ENCODE measurements at regions not wholly inside any gene's neighbourhood (a gene's known extent, or its start where the extent isn't known, plus 50 kb on each side); places are given as distances from the start of the nearest gene placed in this dataset.

GRCh38 chr18:59813942-59814341 lies 85.9 kb upstream of the PMAIP1 start:
- Histone ChIP-seq H3K9me3 (peaks cover 0 to 3% (median 0%) of the 10 kb centered on the region in 3 donors), H3K27me3 (peaks cover 3% of the 10 kb centered on the region), H3K36me3 (no peaks in the 10 kb centered on the region), H3K27ac (no peak overlapping the region), H3K4me1 (no peaks in the 10 kb centered on the region), H3K4me3 (no peak overlapping the region)
- ATAC-seq = no peak
- WGBS, 2 donors (ENCODE audit: low coverage in 1 of 2) = 0% methylated on average over 1 of the region's 1 CpG; no CpG with 5 or more reads in 1 of the 2 donors
- no peak for TF ChIP-seq POLR2AphosphoS5 (IDR thresholded peaks at IDR 0.05)
- TF ChIP-seq, protein P1, sequence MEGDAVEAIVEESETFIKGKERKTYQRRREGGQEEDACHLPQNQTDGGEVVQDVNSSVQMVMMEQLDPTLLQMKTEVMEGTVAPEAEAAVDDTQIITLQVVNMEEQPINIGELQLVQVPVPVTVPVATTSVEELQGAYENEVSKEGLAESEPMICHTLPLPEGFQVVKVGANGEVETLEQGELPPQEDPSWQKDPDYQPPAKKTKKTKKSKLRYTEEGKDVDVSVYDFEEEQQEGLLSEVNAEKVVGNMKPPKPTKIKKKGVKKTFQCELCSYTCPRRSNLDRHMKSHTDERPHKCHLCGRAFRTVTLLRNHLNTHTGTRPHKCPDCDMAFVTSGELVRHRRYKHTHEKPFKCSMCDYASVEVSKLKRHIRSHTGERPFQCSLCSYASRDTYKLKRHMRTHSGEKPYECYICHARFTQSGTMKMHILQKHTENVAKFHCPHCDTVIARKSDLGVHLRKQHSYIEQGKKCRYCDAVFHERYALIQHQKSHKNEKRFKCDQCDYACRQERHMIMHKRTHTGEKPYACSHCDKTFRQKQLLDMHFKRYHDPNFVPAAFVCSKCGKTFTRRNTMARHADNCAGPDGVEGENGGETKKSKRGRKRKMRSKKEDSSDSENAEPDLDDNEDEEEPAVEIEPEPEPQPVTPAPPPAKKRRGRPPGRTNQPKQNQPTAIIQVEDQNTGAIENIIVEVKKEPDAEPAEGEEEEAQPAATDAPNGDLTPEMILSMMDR (IDR thresholded peaks at IDR 0.05) = no peak

GRCh38 chr18:59810735-59811520 lies 88.9 kb upstream of the PMAIP1 start:
- Histone ChIP-seq H3K4me3 (no peak overlapping the region), H3K9me3 (no peaks in the 10 kb centered on the region), H3K36me3 (no peaks in the 10 kb centered on the region), H3K4me1 (no peaks in the 10 kb centered on the region), H3K27ac (no peak overlapping the region), H3K27me3 (peaks cover 5% of the 10 kb centered on the region)
- ATAC-seq = no peak
- TF ChIP-seq POLR2A (IDR thresholded peaks at IDR 0.05) (no peak), POLR2AphosphoS5 (IDR thresholded peaks at IDR 0.05) (no peak), EP300 (IDR thresholded peaks at IDR 0.05) (no peak)
- TF ChIP-seq, protein P1 (IDR thresholded peaks at IDR 0.05) = no peak
- 0 to 25% methylated on average over 1 to 2 of the region's 2 CpGs for WGBS, 2 donors (ENCODE audit: low coverage in 1 of 2)

DNA sequence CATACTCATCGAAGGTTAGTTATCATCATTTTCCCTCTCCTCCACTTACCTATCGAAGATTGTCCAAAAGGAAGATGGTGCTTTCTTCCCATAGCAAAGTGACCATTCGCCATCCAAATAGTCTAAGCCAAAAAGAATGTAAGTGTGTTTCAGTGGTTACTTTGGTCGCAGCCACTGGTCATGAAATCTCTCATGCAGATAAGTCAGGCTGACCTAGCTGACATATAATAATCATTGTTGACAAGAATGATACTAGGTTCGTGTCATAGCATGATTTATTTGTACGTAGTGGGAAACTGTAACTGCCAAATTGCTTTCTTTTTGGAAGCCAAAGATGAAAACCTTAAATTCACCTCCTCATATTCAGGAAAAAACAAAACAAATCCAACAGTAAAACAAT lies 89.6 kb upstream of the PMAIP1 start:
- H3K4me1 ChIP-seq = no peaks in the 10 kb centered on the region
- ATAC-seq = no peak
- H3K27ac ChIP-seq = no peak overlapping the region
- H3K36me3 ChIP-seq = no peaks in the 10 kb centered on the region
- peaks cover 5% of the 10 kb centered on the region for H3K27me3 ChIP-seq
- H3K4me3 ChIP-seq = no peak overlapping the region
- WGBS, 2 donors (ENCODE audit: low coverage in 1 of 2) = 77 to 85% methylated on average over 6 of the region's 6 CpGs
- TF ChIP-seq POLR2AphosphoS5 (IDR thresholded peaks at IDR 0.05) = no peak
- no peak for TF ChIP-seq POLR2A (IDR thresholded peaks at IDR 0.05)
- no peak for TF ChIP-seq EP300 (IDR thresholded peaks at IDR 0.05)
- TF ChIP-seq, protein P1 (IDR thresholded peaks at IDR 0.05) = no peak
- H3K9me3 ChIP-seq = no peaks in the 10 kb centered on the region

DNA sequence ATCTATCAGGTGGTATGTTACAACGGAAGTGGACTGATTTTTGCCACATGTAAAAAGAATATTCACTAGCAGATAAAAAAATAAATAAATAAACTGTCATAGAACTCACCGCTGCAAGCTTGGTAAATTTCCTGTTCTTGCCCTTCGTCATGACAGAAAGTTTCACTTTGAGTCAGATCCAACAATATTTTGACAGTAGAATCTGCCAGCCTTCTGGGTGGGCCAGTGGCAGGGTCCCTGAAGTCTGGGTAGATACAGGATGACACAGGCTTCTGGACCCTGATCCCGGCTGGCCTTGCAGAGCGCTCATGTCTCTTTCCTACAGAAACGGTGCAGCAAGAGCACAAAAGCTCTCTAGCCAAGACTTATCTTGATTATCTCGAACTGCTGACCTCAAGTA lies 97.8 kb upstream of the PMAIP1 start:
- whole genome bisulfite sequencing, 2 donors (ENCODE audit: low coverage in 1 of 2) = 62 to 71% methylated on average over 2 to 4 of the region's 7 CpGs
- no peaks in the 10 kb centered on the region for H3K9me3 ChIP-seq
- H3K27ac ChIP-seq = no peak overlapping the region
- no peak for TF ChIP-seq EP300 (IDR thresholded peaks at IDR 0.05)
- TF ChIP-seq POLR2AphosphoS5 (IDR thresholded peaks at IDR 0.05) = no peak
- TF ChIP-seq POLR2A (IDR thresholded peaks at IDR 0.05) = no peak
- TF ChIP-seq, protein P1 (IDR thresholded peaks at IDR 0.05) = no peak
- no peak overlapping the region for H3K4me3 ChIP-seq
- no peaks in the 10 kb centered on the region for H3K36me3 ChIP-seq
- no peaks in the 10 kb centered on the region for H3K27me3 ChIP-seq
- H3K4me1 ChIP-seq = no peaks in the 10 kb centered on the region
- no peak for ATAC-seq

GRCh38 chr18:59801576-59801975 lies 98.2 kb upstream of the PMAIP1 start:
- no peak overlapping the region for H3K4me3 ChIP-seq
- H3K27ac ChIP-seq = no peak overlapping the region
- no peaks in the 10 kb centered on the region for H3K27me3 ChIP-seq
- H3K4me1 ChIP-seq = no peaks in the 10 kb centered on the region
- no peaks in the 10 kb centered on the region for H3K9me3 ChIP-seq
- TF ChIP-seq POLR2A (IDR thresholded peaks at IDR 0.05) = no peak
- TF ChIP-seq EP300 (IDR thresholded peaks at IDR 0.05) = no peak
- TF ChIP-seq POLR2AphosphoS5 (IDR thresholded peaks at IDR 0.05) = no peak
- TF ChIP-seq, protein P1 (IDR thresholded peaks at IDR 0.05) = no peak
- no peaks in the 10 kb centered on the region for H3K36me3 ChIP-seq
- 90 to 100% methylated on average over 4 to 6 of the region's 6 CpGs for WGBS, 2 donors (ENCODE audit: low coverage in 1 of 2)
- no peak for ATAC-seq
